ENCODE measurements at regions not wholly inside any gene's neighbourhood (a gene's known extent, or its start where the extent isn't known, plus 50 kb on each side); places are given as distances from the start of the nearest gene placed in this dataset.
A peak's percentile ranks its signal among the peaks of the same experiment; 100 is the strongest.

DNA sequence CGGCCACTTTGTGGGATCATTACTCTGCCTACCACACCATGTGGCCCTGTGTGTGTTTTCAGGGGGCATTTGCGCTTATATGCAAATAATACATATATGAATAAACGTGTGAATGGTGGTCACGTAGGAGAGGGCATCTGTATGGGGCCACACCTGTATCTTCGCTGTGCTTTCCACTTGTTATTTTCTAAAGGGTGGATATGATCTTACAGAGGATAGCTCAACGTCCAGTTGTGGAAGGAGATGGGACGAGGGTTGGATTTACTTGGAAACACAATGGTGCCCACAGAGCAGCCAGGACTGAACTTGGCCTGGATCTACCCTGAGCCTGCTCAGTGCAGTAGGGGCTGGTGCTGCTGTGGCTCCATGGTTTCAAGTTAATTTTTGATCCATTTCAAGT, 93.3 kb downstream of the YTHDF1 start:
- H3K4me1 ChIP-seq (ENCODE audit: control insufficient read depth, insufficient read depth, low read length), result no peaks in the 10 kb centered on the region
- no peaks in the 10 kb centered on the region for H3K9me3 ChIP-seq (ENCODE audit: control insufficient read depth, low read length)
- H3K4me3 ChIP-seq (ENCODE audit: low read length), result no peak overlapping the region
- Mint-ChIP-seq H3K9me3 (no peaks in the 10 kb centered on the region), H3K27ac (no peak overlapping the region), H3K4me3 (no peak overlapping the region), H3K27me3 (ENCODE audit: insufficient read depth) (no peaks in the 10 kb centered on the region), H3K36me3 (ENCODE audit: low read depth) (no peaks in the 10 kb centered on the region), H3K4me1 (no peaks in the 10 kb centered on the region)
- no peak overlapping the region for H3K27ac ChIP-seq (ENCODE audit: low read depth, low read length)
- DNase-seq, result no peak
- H3K9ac ChIP-seq (ENCODE audit: extremely low read depth, low read length, poor library complexity, severe bottlenecking), result no peak overlapping the region
- no peaks in the 10 kb centered on the region for H3K36me3 ChIP-seq (ENCODE audit: control insufficient read depth, insufficient read depth, low read length)
- H3K27me3 ChIP-seq (ENCODE audit: control insufficient read depth, insufficient read depth, low read length, poor library complexity, severe bottlenecking), result no peaks in the 10 kb centered on the region
- TF ChIP-seq, protein P1, sequence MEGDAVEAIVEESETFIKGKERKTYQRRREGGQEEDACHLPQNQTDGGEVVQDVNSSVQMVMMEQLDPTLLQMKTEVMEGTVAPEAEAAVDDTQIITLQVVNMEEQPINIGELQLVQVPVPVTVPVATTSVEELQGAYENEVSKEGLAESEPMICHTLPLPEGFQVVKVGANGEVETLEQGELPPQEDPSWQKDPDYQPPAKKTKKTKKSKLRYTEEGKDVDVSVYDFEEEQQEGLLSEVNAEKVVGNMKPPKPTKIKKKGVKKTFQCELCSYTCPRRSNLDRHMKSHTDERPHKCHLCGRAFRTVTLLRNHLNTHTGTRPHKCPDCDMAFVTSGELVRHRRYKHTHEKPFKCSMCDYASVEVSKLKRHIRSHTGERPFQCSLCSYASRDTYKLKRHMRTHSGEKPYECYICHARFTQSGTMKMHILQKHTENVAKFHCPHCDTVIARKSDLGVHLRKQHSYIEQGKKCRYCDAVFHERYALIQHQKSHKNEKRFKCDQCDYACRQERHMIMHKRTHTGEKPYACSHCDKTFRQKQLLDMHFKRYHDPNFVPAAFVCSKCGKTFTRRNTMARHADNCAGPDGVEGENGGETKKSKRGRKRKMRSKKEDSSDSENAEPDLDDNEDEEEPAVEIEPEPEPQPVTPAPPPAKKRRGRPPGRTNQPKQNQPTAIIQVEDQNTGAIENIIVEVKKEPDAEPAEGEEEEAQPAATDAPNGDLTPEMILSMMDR (conservative IDR thresholded peaks at IDR 0.05), result no peak
- WGBS, 2 experiments (ENCODE audit: insufficient coverage in 1 of 2, insufficient read length in 1 of 2), result 84 to 97% methylated on average over 5 to 7 of the region's 7 CpGs

DNA sequence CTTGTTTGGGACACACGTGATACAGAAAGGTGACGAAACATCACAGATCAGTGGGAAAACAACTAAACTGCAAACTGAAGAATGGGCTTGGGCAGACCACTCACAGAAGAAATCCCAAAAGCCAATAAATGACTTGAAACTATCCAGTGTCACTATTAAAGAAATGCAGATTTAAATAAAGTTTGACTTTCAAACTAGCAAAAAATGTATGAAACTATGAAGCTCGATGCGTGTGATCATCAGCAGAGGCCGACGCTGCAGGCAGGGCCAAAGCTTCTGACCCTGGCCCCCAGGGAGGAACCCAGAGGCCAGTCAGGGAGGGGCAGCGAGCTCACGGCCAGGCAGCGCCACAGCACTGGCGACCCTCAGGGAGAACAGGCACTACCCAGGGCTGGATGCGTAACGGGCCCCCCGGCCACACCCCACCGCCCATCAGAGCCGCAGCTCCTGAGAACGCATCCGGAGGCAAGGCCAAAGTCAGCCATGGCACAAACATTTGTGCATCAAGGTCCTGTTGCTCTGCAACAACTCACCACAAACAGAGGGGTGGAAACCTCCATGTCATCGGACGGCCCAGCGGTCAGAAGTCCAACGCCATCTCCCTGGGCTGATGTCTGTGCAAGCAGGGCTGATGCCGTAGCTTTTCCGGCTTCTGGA, 94.1 kb downstream of the YTHDF1 start:
- TF ChIP-seq, protein P1 (conservative IDR thresholded peaks at IDR 0.05), result no peak
- 90 to 92% methylated on average over 16 to 23 of the region's 23 CpGs for WGBS, 2 experiments (ENCODE audit: insufficient coverage in 1 of 2, insufficient read length in 1 of 2)
- no peak overlapping the region for H3K4me3 Mint-ChIP-seq
- Histone ChIP-seq H3K4me1 (ENCODE audit: control insufficient read depth, insufficient read depth, low read length) (no peaks in the 10 kb centered on the region), H3K4me3 (ENCODE audit: low read length) (no peak overlapping the region), H3K9me3 (ENCODE audit: control insufficient read depth, low read length) (no peaks in the 10 kb centered on the region), H3K27ac (ENCODE audit: low read depth, low read length) (no peak overlapping the region), H3K9ac (ENCODE audit: extremely low read depth, low read length, poor library complexity, severe bottlenecking) (no peak overlapping the region), H3K36me3 (ENCODE audit: control insufficient read depth, insufficient read depth, low read length) (no peaks in the 10 kb centered on the region), H3K27me3 (ENCODE audit: control insufficient read depth, insufficient read depth, low read length, poor library complexity, severe bottlenecking) (peaks cover 5% of the 10 kb centered on the region)
- H3K27ac Mint-ChIP-seq, result no peak overlapping the region
- peak; percentile 27 for DNase-seq
- H3K27me3 Mint-ChIP-seq (ENCODE audit: insufficient read depth), result no peaks in the 10 kb centered on the region
- H3K9me3 Mint-ChIP-seq, result no peaks in the 10 kb centered on the region
- H3K36me3 Mint-ChIP-seq (ENCODE audit: low read depth), result no peaks in the 10 kb centered on the region
- no peaks in the 10 kb centered on the region for H3K4me1 Mint-ChIP-seq

DNA sequence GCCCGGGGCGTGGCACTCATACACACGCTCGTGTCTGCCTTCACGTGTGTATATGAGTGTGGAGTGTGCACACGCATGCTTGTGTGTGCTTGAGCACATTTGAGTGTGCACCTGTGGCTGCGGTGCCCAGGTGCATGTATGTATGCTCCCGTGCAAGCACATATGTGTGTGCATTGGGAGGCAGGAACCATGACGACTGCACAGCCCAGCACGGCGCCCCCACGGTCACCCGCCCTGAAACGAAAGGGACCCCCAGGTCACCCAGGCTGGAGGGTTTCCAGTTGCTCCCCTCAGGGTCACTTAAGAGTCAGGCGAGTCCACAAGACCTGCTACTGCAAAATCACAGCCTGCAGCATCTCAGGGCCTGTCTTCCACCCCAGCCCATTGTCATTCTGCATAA, 94.7 kb downstream of the YTHDF1 start:
- Mint-ChIP-seq H3K27ac (no peak overlapping the region), H3K36me3 (ENCODE audit: low read depth) (no peaks in the 10 kb centered on the region), H3K4me1 (no peaks in the 10 kb centered on the region), H3K27me3 (ENCODE audit: insufficient read depth) (peaks cover 4% of the 10 kb centered on the region), H3K4me3 (no peak overlapping the region), H3K9me3 (no peaks in the 10 kb centered on the region)
- Histone ChIP-seq H3K36me3 (ENCODE audit: control insufficient read depth, insufficient read depth, low read length) (no peaks in the 10 kb centered on the region), H3K27me3 (ENCODE audit: control insufficient read depth, insufficient read depth, low read length, poor library complexity, severe bottlenecking) (peaks cover 11% of the 10 kb centered on the region), H3K27ac (ENCODE audit: low read depth, low read length) (no peak overlapping the region), H3K9ac (ENCODE audit: extremely low read depth, low read length, poor library complexity, severe bottlenecking) (no peak overlapping the region), H3K4me3 (ENCODE audit: low read length) (no peak overlapping the region), H3K9me3 (ENCODE audit: control insufficient read depth, low read length) (no peaks in the 10 kb centered on the region), H3K4me1 (ENCODE audit: control insufficient read depth, insufficient read depth, low read length) (no peaks in the 10 kb centered on the region)
- 92 to 95% methylated on average over 8 to 15 of the region's 15 CpGs for WGBS, 2 experiments (ENCODE audit: insufficient coverage in 1 of 2, insufficient read length in 1 of 2)
- no peak for DNase-seq
- TF ChIP-seq, protein P1 (conservative IDR thresholded peaks at IDR 0.05), result no peak
